ENCODE measurements at regions not wholly inside any gene's neighbourhood (a gene's known extent, or its start where the extent isn't known, plus 50 kb on each side); places are given as distances from the start of the nearest gene placed in this dataset.

DNA sequence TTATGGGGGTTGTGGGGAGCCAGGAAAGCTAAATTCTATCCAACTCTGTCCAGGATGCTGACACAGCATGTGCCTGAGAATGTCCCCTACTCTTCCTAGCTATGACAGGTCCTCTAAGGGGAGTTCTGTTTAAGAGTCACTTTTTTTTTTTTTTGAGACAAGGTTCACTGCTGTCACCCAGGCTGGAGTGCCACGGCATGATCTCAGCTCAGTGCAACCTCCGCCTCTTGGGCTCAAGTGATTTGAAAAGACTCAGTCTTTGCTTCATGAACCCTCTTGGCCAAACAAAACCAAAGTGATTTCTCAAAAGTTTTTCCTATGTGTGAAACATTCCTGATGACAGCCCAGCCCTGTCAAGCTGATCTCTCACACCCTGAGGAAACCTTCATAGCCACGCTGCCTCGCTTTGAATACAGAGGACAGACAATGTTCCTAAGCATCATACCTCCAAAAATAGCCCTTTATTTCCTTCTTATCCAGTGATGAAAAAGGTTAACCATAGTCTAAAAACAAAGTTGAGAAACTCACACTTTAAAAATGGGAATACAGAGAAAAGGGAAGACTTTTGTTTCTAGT, 105.5 kb upstream of the PROK2 start:
- TF ChIP-seq, protein P1, sequence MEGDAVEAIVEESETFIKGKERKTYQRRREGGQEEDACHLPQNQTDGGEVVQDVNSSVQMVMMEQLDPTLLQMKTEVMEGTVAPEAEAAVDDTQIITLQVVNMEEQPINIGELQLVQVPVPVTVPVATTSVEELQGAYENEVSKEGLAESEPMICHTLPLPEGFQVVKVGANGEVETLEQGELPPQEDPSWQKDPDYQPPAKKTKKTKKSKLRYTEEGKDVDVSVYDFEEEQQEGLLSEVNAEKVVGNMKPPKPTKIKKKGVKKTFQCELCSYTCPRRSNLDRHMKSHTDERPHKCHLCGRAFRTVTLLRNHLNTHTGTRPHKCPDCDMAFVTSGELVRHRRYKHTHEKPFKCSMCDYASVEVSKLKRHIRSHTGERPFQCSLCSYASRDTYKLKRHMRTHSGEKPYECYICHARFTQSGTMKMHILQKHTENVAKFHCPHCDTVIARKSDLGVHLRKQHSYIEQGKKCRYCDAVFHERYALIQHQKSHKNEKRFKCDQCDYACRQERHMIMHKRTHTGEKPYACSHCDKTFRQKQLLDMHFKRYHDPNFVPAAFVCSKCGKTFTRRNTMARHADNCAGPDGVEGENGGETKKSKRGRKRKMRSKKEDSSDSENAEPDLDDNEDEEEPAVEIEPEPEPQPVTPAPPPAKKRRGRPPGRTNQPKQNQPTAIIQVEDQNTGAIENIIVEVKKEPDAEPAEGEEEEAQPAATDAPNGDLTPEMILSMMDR (IDR thresholded peaks at IDR 0.05), result no peak
- TF ChIP-seq EZH2 (IDR thresholded peaks at IDR 0.05) (no peak), EZH2phosphoT487 (IDR thresholded peaks at IDR 0.05) (no peak)
